GM12801 (cell line): ENCODE measurements at regions not wholly inside any gene's neighbourhood (a gene's known extent, or its start where the extent isn't known, plus 50 kb on each side); places are given as distances from the start of the nearest gene placed in this dataset.

Experiments used
- TF ChIP-seq, protein P1 (sequence below): IDR thresholded peaks from one replicate; pipeline ENCODE4 v1.5.1; 2011; ENCODE audit warnings: control low read depth; ENCODE audit not compliant: insufficient read length; ENCODE audit errors: extremely low read depth

DNA sequence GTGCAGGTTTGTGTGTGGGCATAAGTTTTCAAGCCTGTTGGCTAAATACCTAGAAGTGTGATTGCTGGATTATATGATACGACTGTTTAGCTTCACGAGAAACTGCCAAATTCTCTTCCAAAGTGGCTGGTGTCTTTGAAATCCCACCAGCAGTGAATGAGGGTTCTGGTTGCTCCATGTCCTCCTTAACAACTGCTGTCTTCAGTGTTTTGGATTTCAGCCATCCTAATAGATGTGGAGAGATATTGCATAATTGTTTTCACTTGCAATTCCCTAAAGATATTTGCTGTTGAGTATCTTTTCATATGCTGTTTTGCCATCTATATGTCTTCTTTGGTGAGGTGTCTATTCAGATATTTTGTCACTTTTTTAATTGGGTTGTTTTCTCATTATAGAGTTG lies 390.5 kb downstream of the ZNF536 start:
- TF ChIP-seq, protein P1, sequence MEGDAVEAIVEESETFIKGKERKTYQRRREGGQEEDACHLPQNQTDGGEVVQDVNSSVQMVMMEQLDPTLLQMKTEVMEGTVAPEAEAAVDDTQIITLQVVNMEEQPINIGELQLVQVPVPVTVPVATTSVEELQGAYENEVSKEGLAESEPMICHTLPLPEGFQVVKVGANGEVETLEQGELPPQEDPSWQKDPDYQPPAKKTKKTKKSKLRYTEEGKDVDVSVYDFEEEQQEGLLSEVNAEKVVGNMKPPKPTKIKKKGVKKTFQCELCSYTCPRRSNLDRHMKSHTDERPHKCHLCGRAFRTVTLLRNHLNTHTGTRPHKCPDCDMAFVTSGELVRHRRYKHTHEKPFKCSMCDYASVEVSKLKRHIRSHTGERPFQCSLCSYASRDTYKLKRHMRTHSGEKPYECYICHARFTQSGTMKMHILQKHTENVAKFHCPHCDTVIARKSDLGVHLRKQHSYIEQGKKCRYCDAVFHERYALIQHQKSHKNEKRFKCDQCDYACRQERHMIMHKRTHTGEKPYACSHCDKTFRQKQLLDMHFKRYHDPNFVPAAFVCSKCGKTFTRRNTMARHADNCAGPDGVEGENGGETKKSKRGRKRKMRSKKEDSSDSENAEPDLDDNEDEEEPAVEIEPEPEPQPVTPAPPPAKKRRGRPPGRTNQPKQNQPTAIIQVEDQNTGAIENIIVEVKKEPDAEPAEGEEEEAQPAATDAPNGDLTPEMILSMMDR, result no peak

DNA sequence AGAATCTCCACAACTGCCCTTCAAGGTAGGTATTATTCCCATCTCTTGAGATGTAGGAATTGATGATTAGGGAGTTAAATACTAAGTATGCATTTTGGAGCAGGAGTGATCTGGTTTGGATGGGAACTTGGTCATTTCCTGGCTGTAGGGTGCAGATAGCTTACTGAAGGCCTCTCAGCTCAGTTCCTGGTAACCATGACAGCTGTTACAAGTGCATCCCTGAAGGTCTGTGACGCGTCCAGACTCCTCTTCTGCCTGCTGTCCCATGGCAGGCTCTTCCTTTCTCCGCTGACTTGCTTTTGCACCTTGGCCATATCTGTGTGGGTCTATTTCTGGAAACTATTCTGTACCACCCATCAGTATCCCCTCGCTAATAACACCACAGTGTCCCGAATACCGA lies 387.8 kb downstream of the ZNF536 start:
- TF ChIP-seq, protein P1, result no peak

DNA sequence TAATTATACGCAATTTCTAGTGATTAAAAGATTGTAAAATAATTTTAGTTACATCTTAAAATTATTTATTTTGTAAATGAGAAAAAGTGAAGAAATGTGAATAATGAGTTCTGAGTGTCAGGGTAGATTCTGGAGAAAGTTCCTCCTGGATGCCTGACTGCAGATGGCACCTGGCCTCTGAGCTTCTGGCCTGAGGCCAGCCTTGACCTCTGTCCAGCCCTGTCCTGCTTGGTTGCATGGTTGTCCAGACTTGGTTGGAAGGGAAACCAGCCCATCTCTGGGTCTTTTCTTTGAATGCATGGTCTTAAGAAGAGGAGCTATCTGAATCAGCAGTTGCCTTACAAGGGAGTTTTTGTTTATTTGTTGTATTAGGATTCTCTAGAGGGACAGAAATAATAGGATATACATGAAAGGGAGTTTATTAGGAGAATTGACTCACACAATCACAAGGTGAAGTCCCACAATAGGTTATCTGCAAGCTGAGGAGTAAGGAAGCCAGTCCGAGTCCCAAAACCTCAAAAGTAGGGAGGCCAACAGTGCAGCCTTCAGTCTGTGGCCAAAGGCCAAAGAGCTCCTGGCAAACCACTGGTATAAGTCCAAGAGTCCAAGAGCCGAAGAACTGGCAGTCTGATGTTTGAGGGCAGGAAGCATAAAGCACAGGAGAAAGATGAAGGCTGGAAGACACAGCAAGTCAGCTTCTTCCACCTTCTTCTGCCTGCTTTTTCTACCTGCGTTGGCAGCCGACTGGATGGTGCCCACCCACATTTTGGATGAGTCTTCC lies 385.8 kb downstream of the ZNF536 start:
- TF ChIP-seq, protein P1, result no peak

DNA sequence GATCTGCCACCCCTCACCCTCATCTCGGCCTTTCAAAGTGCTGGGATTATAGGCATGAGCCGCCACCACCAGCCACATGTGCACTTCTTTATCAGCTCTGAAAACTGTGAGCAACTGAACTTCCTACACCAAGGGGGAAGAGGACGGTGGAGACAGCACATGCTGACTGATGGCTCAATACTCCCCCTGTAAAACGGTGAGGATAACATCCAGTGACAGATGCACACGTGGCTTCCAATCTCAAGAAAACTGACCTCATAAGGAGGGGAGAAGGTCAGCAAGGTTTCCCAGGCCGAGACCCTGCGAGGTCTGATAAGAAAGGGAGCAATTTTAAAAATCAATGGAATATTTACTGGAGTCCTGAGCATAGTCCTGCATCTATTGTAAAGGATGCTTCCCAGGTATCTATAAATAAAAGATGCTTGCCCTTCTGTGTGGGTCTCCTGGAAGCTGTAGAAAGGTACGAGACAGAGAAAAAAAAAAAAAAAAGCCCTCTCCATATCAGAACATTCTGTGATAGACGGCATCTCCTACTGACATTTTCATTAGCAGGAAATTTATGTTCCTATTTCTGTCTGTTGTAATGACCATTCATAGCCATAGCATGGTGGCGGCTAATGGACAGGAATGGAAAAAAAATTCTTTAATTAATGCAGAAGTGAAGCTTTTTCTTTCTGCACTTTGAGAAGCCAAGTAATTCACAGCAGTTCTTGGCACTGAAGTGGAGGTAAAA lies 385.1 kb downstream of the ZNF536 start:
- TF ChIP-seq, protein P1, result no peak

DNA sequence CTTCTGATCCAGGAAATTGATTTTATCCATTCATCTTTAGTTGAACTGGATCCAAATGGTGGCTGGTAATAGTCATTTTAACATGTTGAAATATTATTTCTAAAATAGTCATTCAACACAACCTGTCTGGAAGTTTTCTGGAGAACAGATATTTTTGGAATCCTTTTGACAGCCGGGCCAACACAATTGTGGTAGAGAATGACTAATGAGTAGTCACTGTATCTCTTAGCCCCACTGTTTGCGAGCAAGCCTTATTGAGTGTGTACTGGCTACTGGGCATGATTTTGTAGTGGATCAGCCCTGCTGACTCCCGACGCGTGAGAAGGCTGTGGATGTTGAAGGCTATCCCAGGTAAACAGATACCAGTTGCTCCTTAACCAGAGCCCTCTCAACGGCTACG lies 383.4 kb downstream of the ZNF536 start:
- TF ChIP-seq, protein P1, result no peak

DNA sequence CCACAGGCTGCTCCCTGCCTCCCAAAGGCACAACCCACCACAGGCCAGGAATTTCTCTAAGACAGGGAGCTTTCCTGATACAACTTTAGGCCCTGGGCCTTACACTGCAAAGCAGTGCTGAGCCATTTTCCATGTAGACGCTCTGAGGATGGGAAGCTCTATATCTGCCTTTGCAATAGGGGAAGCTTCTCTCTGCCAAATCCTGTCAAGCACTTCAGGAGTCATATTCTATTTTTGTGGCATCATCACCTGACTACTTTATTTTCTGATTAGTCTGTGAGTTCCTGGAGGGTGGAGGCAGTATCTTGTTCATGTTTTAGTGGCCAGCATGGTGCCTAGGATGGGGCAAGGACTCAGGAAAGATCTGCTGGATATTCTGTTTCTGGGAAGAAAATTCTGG lies 382.0 kb downstream of the ZNF536 start:
- TF ChIP-seq, protein P1, result no peak

DNA sequence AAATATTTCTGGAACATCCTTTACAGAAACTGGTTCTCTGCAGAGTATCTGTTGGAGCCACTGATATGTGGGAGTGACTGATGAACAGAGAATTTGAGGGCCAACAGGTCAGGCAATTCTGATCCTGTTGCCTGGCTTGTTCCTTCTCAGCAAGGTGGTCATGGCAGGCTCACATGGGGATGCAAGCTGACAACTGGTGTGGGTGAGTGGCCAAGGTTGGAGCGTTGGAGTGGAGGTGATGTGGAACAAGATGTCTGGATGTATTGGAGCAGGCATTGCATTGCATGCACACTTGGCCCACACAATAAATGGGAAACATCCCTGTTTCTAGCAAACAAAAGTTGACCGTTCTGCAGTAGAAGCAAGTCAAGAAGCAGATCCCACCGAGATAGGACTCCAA lies 380.7 kb downstream of the ZNF536 start:
- TF ChIP-seq, protein P1, result no peak
